PC-3 (cell line): ENCODE measurements at regions not wholly inside any gene's neighbourhood (a gene's known extent, or its start where the extent isn't known, plus 50 kb on each side); places are given as distances from the start of the nearest gene placed in this dataset.

Experiments used
- CTCF ChIP-seq: fragments of 300-600 bp; sonication (generic); conservative IDR thresholded peaks from 2 replicates; pipeline ENCODE4 v1.5.1; 2017; ENCODE audit warnings: antibody characterized with exemption, low read depth, mild to moderate bottlenecking, low read length
- EZH2 ChIP-seq: fragments of 300-600 bp; sonication (generic); IDR thresholded peaks from one replicate; pipeline ENCODE4 v1.6.1; 2017; ENCODE audit warnings: antibody characterized with exemption, mild to moderate bottlenecking, low read length; ENCODE audit not compliant: unreplicated experiment

- TF ChIP-seq CTCF (no peak), EZH2 (no peak)
Measured at GRCh38 chr20:48143435-48144081, 358.3 kb upstream of the SULF2 start.
